H1 (cell line): ENCODE measurements at regions not wholly inside any gene's neighbourhood (a gene's known extent, or its start where the extent isn't known, plus 50 kb on each side); places are given as distances from the start of the nearest gene placed in this dataset.
"Not testable (repeated sequence)": the region's sequence is repeated elsewhere in the genome, so short reads cannot be mapped to it uniquely, and the experiment has no call there.

Experiments used
- CTCF ChIA-PET: fragments of 300-600 bp; sonication (Branson Sonifier 250); formaldehyde crosslinking; loops from one replicate; lab custom pipeline; 2021; ENCODE audit not compliant: partially characterized antibody; lab: Charles Lee
- POLR2A ChIA-PET: fragments of 300-600 bp; sonication (Branson Sonifier 250); formaldehyde crosslinking; loops from one replicate; lab custom pipeline; 2021; ENCODE audit warnings: inconsistent platforms; ENCODE audit not compliant: partially characterized antibody; lab: Charles Lee
- DNase-seq, 2 experiments: peaks; one replicate each; pipeline versions ENCODE4 v3.0.0 to v3.0.0-alpha.2; 2010 to 2022; ENCODE audit warnings: low spot score in 2 of 2, low read depth in 1 of 2, mixed read lengths in 1 of 2
- FAIRE-seq: peaks from 2 replicates; lab custom pipeline; 2011; peaks lifted over from hg19 to GRCh38; lab: Jason Lieb, UNC
- H2AFZ ChIP-seq: 2 replicates; pipeline ENCODE4 v1.8.1; 2012; ENCODE audit warnings: low read length, inconsistent platforms
- H2AK5ac ChIP-seq: 2 replicates; pipeline ENCODE4 v1.6.1; 2013; ENCODE audit warnings: low read depth, low read length
- H2BK120ac ChIP-seq: replicated peaks from 2 replicates; pipeline ENCODE3; 2013; ENCODE audit warnings: low read depth, low read length, inconsistent platforms
- H2BK12ac ChIP-seq: 2 replicates; pipeline ENCODE4 v1.6.1; 2013; ENCODE audit warnings: low read depth, low read length
- H2BK15ac ChIP-seq: 2 replicates; pipeline ENCODE4 v1.6.1; 2013; ENCODE audit warnings: low read length
- H2BK20ac ChIP-seq: 2 replicates; pipeline ENCODE4 v1.6.1; 2013; ENCODE audit warnings: low read length
- H2BK5ac ChIP-seq: 2 replicates; pipeline ENCODE4 v1.6.1; 2013; ENCODE audit warnings: low read depth, low read length
- H3K14ac ChIP-seq: 2 replicates; pipeline ENCODE4 v1.6.1; 2013; ENCODE audit warnings: inconsistent platforms; ENCODE audit not compliant: insufficient read length
- H3K18ac ChIP-seq: 2 replicates; pipeline ENCODE4 v1.6.1; 2013; ENCODE audit warnings: low read length; ENCODE audit errors: extremely low read depth
- H3K23ac ChIP-seq: 2 replicates; pipeline ENCODE4 v1.6.1; 2013; ENCODE audit warnings: inconsistent platforms; ENCODE audit not compliant: insufficient read length
- H3K23me2 ChIP-seq: 2 replicates; pipeline ENCODE4 v1.6.1; 2013; ENCODE audit warnings: low read depth, low read length
- H3K27ac ChIP-seq: 2 replicates; pipeline ENCODE4 v1.6.1; 2011; ENCODE audit warnings: low read depth, low read length, inconsistent platforms
- H3K27me3 ChIP-seq, 4 experiments: replicated peaks in 1 of 4; 1 replicate in 1 of 4; 2 replicates in 3 of 4; pipeline versions ENCODE4 v1.6.1 to v1.8.1; 2011 to 2013; ENCODE audit warnings: low read length in 3 of 4, mild to moderate bottlenecking in 3 of 4, inconsistent platforms in 2 of 4, mixed read lengths in 2 of 4, moderate library complexity in 1 of 4; ENCODE audit not compliant: control insufficient read depth in 3 of 4, insufficient read depth in 3 of 4; ENCODE audit errors: extremely low read depth in 1 of 4
- H3K36me3 ChIP-seq, 4 experiments: 2 replicates each; pipeline versions ENCODE4 v1.6.1 to v1.8.1; 2011 to 2013; ENCODE audit warnings: mild to moderate bottlenecking in 4 of 4, low read length in 3 of 4, moderate library complexity in 2 of 4, control low read depth in 1 of 4, inconsistent platforms in 1 of 4; ENCODE audit not compliant: insufficient read depth in 4 of 4, control insufficient read depth in 2 of 4
- H3K4ac ChIP-seq: replicated peaks from 2 replicates; pipeline ENCODE3; 2013; ENCODE audit warnings: low read length, low read depth, mixed read lengths, inconsistent platforms; ENCODE audit not compliant: insufficient read length
- H3K4me1 ChIP-seq, 4 experiments: replicated peaks in 1 of 4; 1 replicate in 1 of 4; 2 replicates in 3 of 4; pipeline versions ENCODE4 v1.6.1 to v1.8.1; 2011 to 2013; ENCODE audit warnings: low read length in 3 of 4, inconsistent platforms in 2 of 4, mixed read lengths in 1 of 4; ENCODE audit not compliant: insufficient read depth in 4 of 4, control insufficient read depth in 3 of 4
- H3K4me2 ChIP-seq, 2 experiments: 2 replicates each; pipeline versions ENCODE4 v1.6.1 to v1.8.1; 2011 to 2013; ENCODE audit warnings: low read depth in 2 of 2, low read length in 2 of 2, control low read depth in 1 of 2, inconsistent platforms in 1 of 2, mild to moderate bottlenecking in 1 of 2; ENCODE audit not compliant: insufficient read depth in 1 of 2
- H3K4me3 ChIP-seq, 4 experiments: fragments of 200-600, 300-600 bp in 1 of 4; sonication (generic), shearing (Covaris generic), sonication (Bioruptor Twin) in 1 of 4; 2 replicates each; pipeline versions ENCODE4 v1.5.1 to v1.8.1; 2011 to 2016; ENCODE audit warnings: low read length in 4 of 4, low read depth in 3 of 4, control low read depth in 2 of 4, inconsistent platforms in 2 of 4, mild to moderate bottlenecking in 2 of 4, mixed read lengths in 1 of 4, moderate library complexity in 1 of 4; ENCODE audit not compliant: insufficient read depth in 2 of 4; ENCODE audit errors: extremely low read depth in 1 of 4
- H3K56ac ChIP-seq: replicated peaks from 2 replicates; pipeline ENCODE3; 2013; ENCODE audit warnings: low read depth, mild to moderate bottlenecking, mixed read lengths, low read length, inconsistent platforms; ENCODE audit not compliant: insufficient read length
- H3K79me1 ChIP-seq: 2 replicates; pipeline ENCODE4 v1.6.1; 2013; ENCODE audit warnings: low read depth, low read length, control low read depth
- H3K79me2 ChIP-seq, 2 experiments: 2 replicates each; pipeline versions ENCODE4 v1.6.1 to v1.8.1; 2012 to 2013; ENCODE audit warnings: low read length in 2 of 2, mild to moderate bottlenecking in 2 of 2, inconsistent platforms in 1 of 2; ENCODE audit not compliant: insufficient read depth in 2 of 2, control insufficient read depth in 1 of 2
- H3K9ac ChIP-seq, 4 experiments: replicated peaks in 1 of 4; 1 replicate in 1 of 4; 2 replicates in 3 of 4; pipeline versions ENCODE4 v1.6.1 to v1.8.1; 2011 to 2013; ENCODE audit warnings: low read depth in 3 of 4, low read length in 3 of 4, control low read depth in 2 of 4, mild to moderate bottlenecking in 2 of 4, moderate library complexity in 2 of 4, inconsistent platforms in 1 of 4; ENCODE audit errors: extremely low read depth in 1 of 4
- H3K9me3 ChIP-seq, 2 experiments: 2 replicates each; pipeline versions ENCODE4 v1.6.1 to v1.8.1; 2012 to 2013; ENCODE audit warnings: mild to moderate bottlenecking in 2 of 2, moderate library complexity in 2 of 2, control low read depth in 1 of 2, inconsistent platforms in 1 of 2, low read depth in 1 of 2, low read length in 1 of 2, mixed read lengths in 1 of 2; ENCODE audit not compliant: insufficient read depth in 2 of 2
- H4K20me1 ChIP-seq, 2 experiments: replicated peaks in 1 of 2; 2 replicates each; pipeline versions ENCODE3 to v1.8.1; 2011 to 2013; ENCODE audit warnings: inconsistent platforms in 2 of 2, low read length in 2 of 2, mild to moderate bottlenecking in 1 of 2; ENCODE audit not compliant: insufficient read depth in 2 of 2, control insufficient read depth in 1 of 2
- H4K5ac ChIP-seq: 2 replicates; pipeline ENCODE4 v1.6.1; 2013; ENCODE audit warnings: low read length, low read depth, mixed read lengths, inconsistent platforms; ENCODE audit not compliant: insufficient read length
- H4K8ac ChIP-seq: 2 replicates; pipeline ENCODE4 v1.8.0; 2013; ENCODE audit warnings: mild to moderate bottlenecking, moderate library complexity, low read length, inconsistent platforms; ENCODE audit not compliant: insufficient read depth; ENCODE audit errors: extremely low read depth
- H4K91ac ChIP-seq: replicated peaks from 2 replicates; pipeline ENCODE3; 2013; ENCODE audit warnings: low read length, mixed read lengths, inconsistent platforms; ENCODE audit not compliant: insufficient read length
- WGBS, 2 experiments: shearing (Covaris generic) in 1 of 2; methylation state at CpG; one replicate each; pipeline versions ENCODE4 v1.1.6 to v1.1.7; 2013 to 2015; ENCODE audit warnings: low lambda C conversion rate in 2 of 2, mixed read lengths in 2 of 2, inconsistent platforms in 1 of 2, low coverage in 1 of 2, missing lambda C conversion rate in 1 of 2; ENCODE audit not compliant: insufficient replicate concordance in 2 of 2, insufficient coverage in 1 of 2, insufficient read length in 1 of 2; ENCODE audit errors: extremely low coverage in 1 of 2, missing lambda C conversion rate in 1 of 2; 5-methylcytosine and 5-hydroxymethylcytosine counted together

GRCh38 chr18:77421546-77421945 is 171.9 kb downstream of the GALR1 start:
- not testable (repeated sequence) for H3K56ac ChIP-seq, H4K91ac ChIP-seq, H3K79me2 ChIP-seq, H2BK15ac ChIP-seq, H3K9me3 ChIP-seq, H2BK12ac ChIP-seq, H4K5ac ChIP-seq, H3K23me2 ChIP-seq, H3K27ac ChIP-seq, H3K27me3 ChIP-seq, H2AK5ac ChIP-seq, H3K36me3 ChIP-seq, H3K23ac ChIP-seq, H2BK120ac ChIP-seq, H3K4me1 ChIP-seq, H3K79me1 ChIP-seq, H4K20me1 ChIP-seq, H2BK20ac ChIP-seq, H2AFZ ChIP-seq, H3K4ac ChIP-seq, H3K14ac ChIP-seq, FAIRE-seq
- ChIA-PET CTCF (interaction anchor here (0.8 to 1.3 kb wide), 2 partner anchors 173 to 182 kb away, joined by 3 to 5 read pairs; no protein-coding TSS in a partner anchor), POLR2A (interaction anchor here (1.3 kb wide), 1 partner anchor 261 kb away, joined by 3 read pairs; no protein-coding TSS in a partner anchor)
- H3K18ac ChIP-seq: peak overlapping the region; percentile 71; the same call in 1 of the 2 replicates
- peak overlapping the region; percentile 4 to 53 (median 34); a peak in 6 of 8 replicates for H3K4me3 ChIP-seq
- peak overlapping the region in 3 of 4 experiments; percentile 48 to 70 (median 66); a peak in 4 of 7 replicates for H3K9ac ChIP-seq
- 85% methylated on average over 12 of the region's 28 CpGs; no CpG with 5 or more reads in 1 of the 2 experiments for WGBS, 2 experiments
- peak in 1 of 2 experiments; percentile 54 for DNase-seq
- peak overlapping the region; percentile 66; the same call in 1 of the 2 replicates for H2BK5ac ChIP-seq
- peak overlapping the region; percentile 51 to 64; a peak in 3 of 4 replicates for H3K4me2 ChIP-seq
- peak overlapping the region; percentile 79; the same call in 1 of the 2 replicates for H4K8ac ChIP-seq
